RWPE1 (cell line): ENCODE measurements at regions not wholly inside any gene's neighbourhood (a gene's known extent, or its start where the extent isn't known, plus 50 kb on each side); places are given as distances from the start of the nearest gene placed in this dataset.

Source experiments
- CTCF ChIA-PET: fragments of 350-600 bp; sonication (Branson Sonifier 250); formaldehyde crosslinking; extraction: SDS; loops from one replicate; lab custom pipeline; 2021; lab: Yijun Ruan, JAX
- POLR2A ChIA-PET: fragments of 400-600 bp; formaldehyde crosslinking; extraction: SDS; loops from one replicate; lab custom pipeline; 2020; ENCODE audit warnings: antibody characterized with exemption; ENCODE audit not compliant: low non-redundant PET; lab: Yijun Ruan, JAX
- DNase-seq: peaks from one replicate; pipeline ENCODE4 v3.0.0; 2012; ENCODE audit warnings: low spot score
- H3K27ac ChIP-seq: fragments of 450-650 bp; 2 replicates; pipeline ENCODE4 v1.5.1; 2017
- TF ChIP-seq, protein P1 (sequence below): fragments of 450-650 bp; conservative IDR thresholded peaks from 2 replicates; pipeline ENCODE4 v1.5.1; 2017; ENCODE audit warnings: low read depth, mild to moderate bottlenecking

DNA sequence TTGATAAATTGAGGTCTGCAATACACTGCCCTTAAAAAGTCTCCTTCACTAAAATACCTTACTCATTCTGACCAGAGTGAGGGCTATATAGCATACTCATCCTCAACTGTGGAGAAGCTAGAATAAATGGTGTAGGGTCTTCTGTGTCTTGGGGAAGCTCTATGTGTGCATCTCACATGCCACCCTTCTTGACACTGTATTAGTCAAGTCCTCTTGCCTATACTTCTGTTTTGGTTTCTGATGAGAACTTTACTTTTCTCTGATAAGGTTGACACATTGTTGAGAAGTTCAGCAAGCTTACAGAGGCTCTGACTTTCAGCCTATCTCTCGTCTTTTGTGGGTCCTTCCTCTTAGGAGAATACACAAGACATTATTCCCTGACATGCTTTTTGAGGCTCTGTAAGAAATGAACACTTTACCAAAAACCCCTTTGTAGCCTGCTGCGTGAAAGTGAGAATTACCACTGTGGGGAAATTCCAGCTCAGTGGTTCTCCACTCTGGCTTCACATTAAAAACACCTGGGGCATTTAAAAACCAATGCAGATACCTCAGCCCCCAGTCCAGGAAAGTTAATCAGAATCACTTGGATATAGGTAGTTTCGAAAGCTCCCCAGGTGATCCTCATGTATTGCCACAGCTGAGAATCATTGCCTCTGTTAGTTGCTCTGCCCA, 372.1 kb upstream of the HS3ST5 start:
- ChIA-PET CTCF (no interaction called here), POLR2A (no interaction called here)
- DNase-seq, result no peak
- H3K27ac ChIP-seq, result no peak overlapping the region
- TF ChIP-seq, protein P1, sequence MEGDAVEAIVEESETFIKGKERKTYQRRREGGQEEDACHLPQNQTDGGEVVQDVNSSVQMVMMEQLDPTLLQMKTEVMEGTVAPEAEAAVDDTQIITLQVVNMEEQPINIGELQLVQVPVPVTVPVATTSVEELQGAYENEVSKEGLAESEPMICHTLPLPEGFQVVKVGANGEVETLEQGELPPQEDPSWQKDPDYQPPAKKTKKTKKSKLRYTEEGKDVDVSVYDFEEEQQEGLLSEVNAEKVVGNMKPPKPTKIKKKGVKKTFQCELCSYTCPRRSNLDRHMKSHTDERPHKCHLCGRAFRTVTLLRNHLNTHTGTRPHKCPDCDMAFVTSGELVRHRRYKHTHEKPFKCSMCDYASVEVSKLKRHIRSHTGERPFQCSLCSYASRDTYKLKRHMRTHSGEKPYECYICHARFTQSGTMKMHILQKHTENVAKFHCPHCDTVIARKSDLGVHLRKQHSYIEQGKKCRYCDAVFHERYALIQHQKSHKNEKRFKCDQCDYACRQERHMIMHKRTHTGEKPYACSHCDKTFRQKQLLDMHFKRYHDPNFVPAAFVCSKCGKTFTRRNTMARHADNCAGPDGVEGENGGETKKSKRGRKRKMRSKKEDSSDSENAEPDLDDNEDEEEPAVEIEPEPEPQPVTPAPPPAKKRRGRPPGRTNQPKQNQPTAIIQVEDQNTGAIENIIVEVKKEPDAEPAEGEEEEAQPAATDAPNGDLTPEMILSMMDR, result no peak

DNA sequence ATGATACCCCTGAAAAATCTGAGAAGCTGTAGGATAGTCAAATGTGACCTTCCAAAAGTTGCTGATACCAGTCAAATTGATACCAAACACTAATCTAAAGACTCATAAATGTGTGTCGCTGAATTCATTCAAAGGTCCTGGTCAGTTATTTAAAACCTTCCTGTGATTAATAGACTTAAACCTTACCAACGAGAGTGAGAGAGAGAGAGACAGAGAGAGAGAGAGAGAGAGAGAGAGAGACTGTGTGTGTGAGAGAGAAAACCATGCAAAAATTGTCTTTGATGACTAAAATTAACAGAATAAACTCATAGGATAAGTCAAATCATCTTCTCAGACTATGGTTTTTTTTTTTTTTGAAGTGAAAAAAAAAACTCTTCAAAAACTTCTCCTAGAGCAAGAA, 370.9 kb upstream of the HS3ST5 start:
- CTCF ChIA-PET, result no interaction called here
- no peak overlapping the region for H3K27ac ChIP-seq
- POLR2A ChIA-PET, result no interaction called here
- TF ChIP-seq, protein P1, result no peak
- no peak for DNase-seq

DNA sequence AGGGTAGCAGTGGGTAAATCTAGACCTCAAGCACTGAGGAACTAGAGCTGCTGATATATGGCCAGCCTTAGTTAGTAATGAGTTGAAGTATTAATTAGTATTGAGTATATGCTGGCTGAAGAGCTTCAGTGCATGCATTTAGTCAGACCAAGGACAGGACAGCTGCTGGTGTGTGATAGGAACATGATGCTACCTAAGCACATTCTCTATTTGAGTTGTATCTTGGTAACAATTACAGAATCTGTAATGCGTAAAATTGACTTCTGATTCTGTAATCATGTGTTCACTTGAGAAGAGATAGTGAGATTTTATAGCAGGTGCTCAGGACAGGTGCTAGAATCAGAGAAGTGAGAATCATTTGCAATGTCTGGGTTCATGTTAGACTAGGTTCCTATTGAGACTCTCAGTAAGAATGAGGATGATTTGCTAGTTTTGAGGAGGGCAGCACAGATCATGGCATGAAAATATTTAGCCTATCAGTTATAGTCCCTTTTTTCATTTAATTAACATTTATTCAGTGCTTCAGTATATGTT, 369.4 kb upstream of the HS3ST5 start:
- TF ChIP-seq, protein P1, result no peak
- ChIA-PET POLR2A (no interaction called here), CTCF (no interaction called here)
- no peak for DNase-seq
- H3K27ac ChIP-seq, result no peak overlapping the region

DNA sequence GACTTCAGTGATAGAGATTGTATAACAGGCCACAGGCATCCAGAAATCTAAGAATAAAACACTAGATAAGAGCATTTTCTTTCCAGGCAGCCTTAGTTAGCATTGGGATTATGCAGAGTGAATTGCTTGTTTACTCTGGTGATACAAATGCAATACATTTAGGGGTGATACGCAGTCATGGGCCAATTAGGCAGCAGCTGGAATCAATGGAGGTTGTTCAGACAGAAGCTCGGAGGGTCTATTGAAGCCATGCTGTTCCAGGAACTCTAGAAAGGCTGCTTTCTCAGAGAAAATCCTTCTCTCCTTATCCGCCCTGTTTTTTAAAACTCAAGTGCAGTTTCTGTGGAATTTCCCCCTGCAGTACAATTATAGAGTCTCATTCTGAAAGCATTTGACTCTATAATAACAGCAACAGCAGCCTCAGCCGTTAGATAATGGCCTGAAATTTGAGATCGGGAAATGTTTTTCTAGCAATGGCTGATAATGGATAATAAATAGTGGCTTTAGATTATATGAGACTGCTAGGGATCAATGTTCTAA, 364.3 kb upstream of the HS3ST5 start:
- TF ChIP-seq, protein P1, result no peak
- no peak for DNase-seq
- POLR2A ChIA-PET, result no interaction called here
- CTCF ChIA-PET, result no interaction called here
- H3K27ac ChIP-seq, result no peak overlapping the region

DNA sequence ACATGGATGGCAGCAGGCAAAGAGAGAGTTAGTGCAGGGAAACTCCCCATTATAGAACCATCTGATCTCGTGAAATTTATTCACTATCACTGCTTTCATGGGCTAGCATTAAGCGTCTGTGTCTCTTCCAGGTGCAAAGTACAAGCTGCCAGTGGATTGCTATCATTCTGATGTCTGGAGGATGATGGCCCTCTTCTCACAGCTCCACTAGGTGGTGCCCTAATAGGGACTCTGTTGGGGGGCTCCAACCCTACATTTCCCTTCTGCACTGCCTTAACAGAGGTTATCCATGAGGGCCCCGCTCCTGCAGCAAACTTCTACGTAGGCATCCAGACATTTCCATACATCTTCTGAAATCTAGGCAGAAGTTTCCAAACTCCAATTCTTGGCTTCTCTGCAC, 347.8 kb upstream of the HS3ST5 start:
- TF ChIP-seq, protein P1, result no peak
- H3K27ac ChIP-seq, result no peak overlapping the region
- ChIA-PET POLR2A (no interaction called here), CTCF (interaction anchor here (0.5 to 0.7 kb wide), 2 partner anchors 15 to 440 kb away, joined by 4 read pairs; no protein-coding TSS in a partner anchor)
- no peak for DNase-seq

DNA sequence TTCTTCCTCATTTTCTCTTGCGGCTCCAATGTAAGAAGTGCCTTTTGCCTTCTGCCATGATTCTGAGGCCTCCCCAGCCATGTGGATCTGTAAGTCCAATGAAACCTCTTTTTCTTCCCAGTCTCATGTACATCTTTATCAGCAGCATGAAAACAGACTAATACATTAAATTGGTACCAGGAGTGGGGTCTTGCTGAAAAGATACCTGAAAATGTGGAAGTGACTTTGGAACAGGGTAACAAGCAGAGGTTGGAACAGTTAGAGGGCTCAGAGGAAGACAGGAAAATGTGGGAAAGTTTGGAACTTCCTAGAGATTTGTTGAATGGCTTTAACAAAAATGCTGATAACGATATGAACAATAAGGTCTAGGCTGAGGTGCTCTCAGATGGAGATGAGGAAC, 316.7 kb upstream of the HS3ST5 start:
- POLR2A ChIA-PET, result no interaction called here
- CTCF ChIA-PET, result no interaction called here
- DNase-seq, result no peak
- H3K27ac ChIP-seq, result no peak overlapping the region
- TF ChIP-seq, protein P1, result no peak
